ENCODE measurements at regions not wholly inside any gene's neighbourhood (a gene's known extent, or its start where the extent isn't known, plus 50 kb on each side); places are given as distances from the start of the nearest gene placed in this dataset.

DNA sequence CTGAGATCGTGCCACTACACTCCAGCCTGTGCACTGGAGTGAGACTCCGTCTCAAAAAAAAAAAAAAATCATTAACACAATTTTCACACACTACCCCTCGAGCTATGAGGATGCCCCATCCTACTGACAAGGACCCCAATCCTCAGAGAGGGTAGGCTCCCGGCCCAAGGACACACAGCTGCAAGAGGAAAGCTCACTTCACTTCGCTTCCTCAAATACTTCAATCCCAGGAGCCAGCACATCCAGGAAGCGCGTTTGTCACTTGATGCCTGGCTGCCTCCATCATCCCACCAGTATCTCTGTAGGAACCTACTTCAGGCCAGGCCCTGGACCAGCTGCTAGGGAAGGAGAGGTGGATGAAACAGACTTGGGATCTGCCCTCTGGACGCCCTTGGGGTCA is 144.0 kb downstream of the CRYBB2 start:
- TF ChIP-seq, protein P1, sequence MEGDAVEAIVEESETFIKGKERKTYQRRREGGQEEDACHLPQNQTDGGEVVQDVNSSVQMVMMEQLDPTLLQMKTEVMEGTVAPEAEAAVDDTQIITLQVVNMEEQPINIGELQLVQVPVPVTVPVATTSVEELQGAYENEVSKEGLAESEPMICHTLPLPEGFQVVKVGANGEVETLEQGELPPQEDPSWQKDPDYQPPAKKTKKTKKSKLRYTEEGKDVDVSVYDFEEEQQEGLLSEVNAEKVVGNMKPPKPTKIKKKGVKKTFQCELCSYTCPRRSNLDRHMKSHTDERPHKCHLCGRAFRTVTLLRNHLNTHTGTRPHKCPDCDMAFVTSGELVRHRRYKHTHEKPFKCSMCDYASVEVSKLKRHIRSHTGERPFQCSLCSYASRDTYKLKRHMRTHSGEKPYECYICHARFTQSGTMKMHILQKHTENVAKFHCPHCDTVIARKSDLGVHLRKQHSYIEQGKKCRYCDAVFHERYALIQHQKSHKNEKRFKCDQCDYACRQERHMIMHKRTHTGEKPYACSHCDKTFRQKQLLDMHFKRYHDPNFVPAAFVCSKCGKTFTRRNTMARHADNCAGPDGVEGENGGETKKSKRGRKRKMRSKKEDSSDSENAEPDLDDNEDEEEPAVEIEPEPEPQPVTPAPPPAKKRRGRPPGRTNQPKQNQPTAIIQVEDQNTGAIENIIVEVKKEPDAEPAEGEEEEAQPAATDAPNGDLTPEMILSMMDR (conservative IDR thresholded peaks at IDR 0.05; ENCODE audit: control insufficient read depth, insufficient read depth, low read depth, low read length), result no peak
- no peak for DNase-seq (ENCODE audit: low read depth)
- no peak overlapping the region for H3K4me3 ChIP-seq (ENCODE audit: control insufficient read depth, low read depth, low read length)

DNA sequence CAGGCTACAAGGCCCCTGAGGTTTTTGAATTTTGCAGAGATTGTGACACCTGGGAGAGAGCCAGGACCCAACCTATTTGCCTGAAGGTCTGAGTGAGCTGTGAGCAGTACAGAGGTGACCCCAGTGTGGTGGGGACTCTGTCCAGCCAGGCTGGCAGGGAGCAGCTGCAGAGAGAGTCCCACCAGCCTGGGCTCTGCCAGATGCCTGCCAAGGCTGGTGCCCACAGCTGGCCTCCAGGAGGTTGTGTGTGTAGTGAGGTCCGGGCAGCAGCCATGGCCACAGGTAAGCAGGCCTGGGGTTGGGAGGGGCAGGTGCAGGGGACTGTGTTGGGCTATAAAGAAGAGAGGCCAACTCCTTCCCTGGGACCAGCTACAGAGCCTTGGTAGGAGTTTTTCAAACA is 144.8 kb downstream of the CRYBB2 start:
- no peak for DNase-seq (ENCODE audit: low read depth)
- H3K4me3 ChIP-seq (ENCODE audit: control insufficient read depth, low read depth, low read length), result no peak overlapping the region
- TF ChIP-seq, protein P1 (conservative IDR thresholded peaks at IDR 0.05; ENCODE audit: control insufficient read depth, insufficient read depth, low read depth, low read length), result no peak

DNA sequence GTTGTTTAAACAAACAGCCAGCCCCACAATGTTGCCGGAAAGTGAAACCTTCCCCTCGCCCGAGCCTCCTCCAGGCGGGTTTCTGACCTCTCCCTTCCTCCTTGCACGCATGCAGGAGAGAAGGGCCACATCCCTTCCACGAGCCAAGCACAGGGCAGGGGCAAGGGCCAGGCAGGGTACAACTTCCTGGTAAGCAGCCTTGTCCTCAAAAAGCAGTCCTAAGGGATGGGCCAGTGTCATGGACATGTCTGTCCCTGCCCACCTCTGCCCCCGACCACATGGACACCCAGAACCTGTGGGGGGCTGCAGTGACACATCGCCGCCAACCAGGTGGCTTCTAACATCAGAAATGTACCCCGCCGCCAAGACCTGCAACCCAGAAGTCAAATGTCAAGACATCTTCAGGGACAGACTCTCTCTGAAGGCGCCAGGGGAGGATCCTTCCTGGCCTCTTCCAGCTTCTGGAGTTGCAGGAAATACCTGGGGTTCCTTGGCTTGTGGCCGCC is 145.3 kb downstream of the CRYBB2 start:
- TF ChIP-seq, protein P1 (conservative IDR thresholded peaks at IDR 0.05; ENCODE audit: control insufficient read depth, insufficient read depth, low read depth, low read length), result no peak
- no peak overlapping the region for H3K4me3 ChIP-seq (ENCODE audit: control insufficient read depth, low read depth, low read length)
- no peak for DNase-seq (ENCODE audit: low read depth)

DNA sequence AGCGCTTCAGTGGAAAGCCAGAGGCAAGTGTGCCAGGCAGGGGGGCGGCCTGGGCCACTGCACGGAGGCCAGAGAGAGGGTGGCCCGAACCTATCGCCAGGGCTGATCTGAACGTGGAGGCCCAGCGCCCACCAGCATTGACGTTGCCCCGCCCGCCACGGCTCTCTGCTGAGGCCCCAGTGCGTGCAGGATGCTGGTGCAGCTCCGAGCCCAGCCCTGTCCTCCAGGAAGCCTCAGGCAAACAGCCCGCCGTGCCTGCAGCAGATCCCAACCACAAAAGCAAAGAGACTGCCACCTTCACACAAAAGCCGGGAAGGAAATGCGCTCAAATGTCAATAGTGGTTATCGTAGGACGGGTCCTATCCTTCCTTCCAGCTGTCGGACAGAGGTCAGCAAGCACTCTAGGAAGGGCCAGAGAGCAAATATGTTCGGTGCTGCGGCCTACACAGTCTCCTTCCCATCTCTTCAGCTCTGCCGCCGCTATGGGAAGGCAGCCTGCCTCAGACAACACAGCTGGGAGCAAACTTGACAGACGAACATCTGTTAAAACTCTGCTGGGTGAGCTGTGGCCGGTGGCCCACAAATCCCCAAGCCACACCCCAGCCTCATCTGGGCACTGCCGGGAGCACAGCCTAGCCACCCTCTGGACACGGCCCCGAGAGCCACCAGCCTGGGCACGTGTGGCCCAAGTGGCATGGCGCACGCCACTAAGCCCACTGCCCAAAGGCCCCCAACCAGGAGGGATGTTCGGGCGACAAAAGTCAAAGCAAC is 146.2 kb downstream of the CRYBB2 start:
- DNase-seq (ENCODE audit: low read depth), result no peak
- TF ChIP-seq, protein P1 (conservative IDR thresholded peaks at IDR 0.05; ENCODE audit: control insufficient read depth, insufficient read depth, low read depth, low read length), result no peak
- H3K4me3 ChIP-seq (ENCODE audit: control insufficient read depth, low read depth, low read length), result no peak overlapping the region

DNA sequence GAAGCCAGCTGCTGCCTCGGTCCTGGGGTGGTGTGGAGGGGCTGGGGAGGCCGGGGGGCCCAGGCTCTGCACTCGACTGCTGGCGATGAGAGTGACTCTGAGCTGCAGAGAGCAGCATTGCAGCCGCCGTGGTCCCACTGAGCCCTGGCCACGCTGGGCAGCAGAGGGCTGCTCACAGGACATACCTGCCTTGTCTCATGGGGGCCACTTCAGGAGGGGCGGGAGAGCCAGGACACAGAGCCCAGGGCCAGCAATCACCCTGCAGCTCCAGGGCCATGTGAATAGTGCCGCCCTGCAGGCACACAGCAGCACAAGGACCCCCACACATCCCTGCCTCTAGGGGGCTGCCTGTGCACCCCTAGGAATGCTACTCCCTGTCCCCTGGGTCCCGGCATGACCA is 147.0 kb downstream of the CRYBB2 start:
- TF ChIP-seq, protein P1 (conservative IDR thresholded peaks at IDR 0.05; ENCODE audit: control insufficient read depth, insufficient read depth, low read depth, low read length), result no peak
- no peak for DNase-seq (ENCODE audit: low read depth)
- H3K4me3 ChIP-seq (ENCODE audit: control insufficient read depth, low read depth, low read length), result no peak overlapping the region

DNA sequence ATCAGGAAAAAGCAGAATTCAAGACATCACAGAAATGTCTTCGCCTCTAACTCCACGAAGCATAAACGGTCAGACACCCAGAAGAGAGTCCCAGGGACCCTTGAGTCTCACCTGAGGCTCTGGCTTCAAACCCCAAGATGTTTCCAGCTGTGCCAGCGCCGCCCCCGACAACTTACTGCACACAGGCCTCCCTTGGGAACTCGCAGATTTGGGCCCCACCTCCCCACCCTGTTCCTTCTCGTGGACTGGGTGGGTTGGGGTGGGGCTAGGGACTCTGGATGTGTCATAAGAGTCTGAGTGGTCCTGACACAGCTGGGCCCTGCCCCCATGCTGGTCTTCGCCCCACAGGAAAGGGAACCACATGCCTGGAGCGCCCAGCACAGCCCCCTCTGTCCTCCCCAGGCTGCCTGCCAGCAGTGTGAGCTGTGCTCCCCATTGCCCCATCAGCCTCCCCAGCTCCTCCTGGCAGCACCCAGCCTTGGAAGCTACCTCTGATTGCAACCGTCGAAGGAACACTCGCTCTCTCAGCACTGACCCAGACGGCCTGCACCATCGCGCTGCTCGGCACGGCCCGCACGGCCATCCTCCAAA is 147.5 kb downstream of the CRYBB2 start:
- H3K4me3 ChIP-seq (ENCODE audit: control insufficient read depth, low read depth, low read length), result no peak overlapping the region
- peak; percentile 33 for DNase-seq (ENCODE audit: low read depth)
- TF ChIP-seq, protein P1 (conservative IDR thresholded peaks at IDR 0.05; ENCODE audit: control insufficient read depth, insufficient read depth, low read depth, low read length), result no peak

Data from fibroblast of mammary gland (primary cell).